HG03354 (cell line): ENCODE measurements at regions not wholly inside any gene's neighbourhood (a gene's known extent, or its start where the extent isn't known, plus 50 kb on each side); places are given as distances from the start of the nearest gene placed in this dataset.
"Not testable (repeated sequence)": the region's sequence is repeated elsewhere in the genome, so short reads cannot be mapped to it uniquely, and the experiment has no call there.

Experiments used
- ATAC-seq: cut with Tn5 transposase; IDR thresholded peaks from one replicate; pipeline ENCODE4 v1.9.1; 2021; ENCODE audit warnings: mild to moderate bottlenecking; ENCODE audit not compliant: unreplicated experiment, poor library complexity, severe bottlenecking

DNA sequence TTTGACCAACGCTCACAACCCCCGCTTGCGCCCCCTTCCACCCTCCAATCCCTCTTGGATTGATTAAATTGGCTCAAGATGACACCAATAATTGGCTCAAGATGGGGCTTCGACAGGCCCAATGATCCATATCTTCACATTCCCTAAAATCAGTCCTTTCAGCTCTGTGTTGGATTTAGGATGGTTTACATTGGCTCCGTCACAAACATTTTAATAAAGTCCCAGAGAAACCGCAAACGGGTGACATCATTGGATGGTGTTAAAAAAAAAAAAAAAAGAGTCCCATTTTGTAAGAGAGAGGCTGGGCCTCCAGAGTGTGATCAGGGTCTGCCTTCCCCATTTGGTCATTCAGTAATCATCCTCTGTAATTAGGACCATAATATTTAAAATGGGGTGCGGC lies 113.4 kb upstream of the MRPS22 start:
- no peak for ATAC-seq

DNA sequence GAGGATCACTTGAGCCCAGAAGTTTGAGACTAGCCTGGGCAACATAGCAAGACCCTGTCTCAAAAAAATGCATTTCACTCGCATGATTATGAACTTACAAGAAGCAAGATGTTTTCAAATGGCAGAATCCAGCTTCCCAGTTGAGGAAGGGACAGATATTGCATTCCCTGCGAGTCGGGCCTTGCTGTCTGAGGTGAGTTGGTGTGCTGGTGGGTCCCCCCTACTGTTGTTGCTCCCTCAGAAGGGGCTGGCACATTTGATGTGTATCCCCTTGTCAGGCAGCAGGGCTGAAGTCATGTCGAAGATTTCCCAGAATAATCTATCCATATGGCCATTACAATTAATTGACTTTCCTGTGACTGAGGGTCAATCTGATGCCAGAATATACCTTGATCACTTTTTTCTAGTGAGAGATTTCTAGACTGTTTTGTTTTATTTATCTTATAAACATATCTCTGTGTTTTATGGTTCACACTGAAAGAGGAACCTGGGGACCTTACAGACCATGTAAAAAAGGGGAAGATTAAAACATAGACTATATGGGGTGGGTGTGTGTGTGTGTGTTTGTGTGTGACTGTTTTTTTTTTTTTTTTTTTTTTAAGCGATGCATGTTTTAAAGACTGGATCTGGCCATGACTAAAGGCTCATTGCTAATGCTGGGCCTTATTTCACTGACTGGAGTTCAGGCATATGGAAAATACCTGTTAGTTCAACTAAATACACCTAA lies 112.1 kb upstream of the MRPS22 start:
- ATAC-seq: no peak

DNA sequence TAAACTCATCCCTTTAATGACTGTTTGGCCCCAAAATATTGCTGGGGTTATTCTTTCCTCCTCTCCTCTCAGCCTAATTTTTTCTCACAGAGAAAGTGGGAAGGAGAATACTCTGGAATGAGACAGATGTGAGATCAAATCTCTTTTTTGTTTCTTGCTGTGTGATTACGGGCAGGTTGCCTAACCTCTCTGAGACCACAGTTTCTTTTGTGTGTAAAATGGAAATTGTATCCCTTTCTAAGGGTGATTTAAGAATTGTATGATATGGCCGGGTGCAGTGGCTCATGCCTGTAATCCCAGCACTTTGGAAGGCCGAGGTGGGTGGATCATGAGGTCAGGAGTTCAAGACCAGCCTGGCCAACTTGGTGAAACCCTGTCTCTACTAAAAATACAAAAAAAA lies 111.5 kb upstream of the MRPS22 start:
- not testable (repeated sequence) for ATAC-seq

DNA sequence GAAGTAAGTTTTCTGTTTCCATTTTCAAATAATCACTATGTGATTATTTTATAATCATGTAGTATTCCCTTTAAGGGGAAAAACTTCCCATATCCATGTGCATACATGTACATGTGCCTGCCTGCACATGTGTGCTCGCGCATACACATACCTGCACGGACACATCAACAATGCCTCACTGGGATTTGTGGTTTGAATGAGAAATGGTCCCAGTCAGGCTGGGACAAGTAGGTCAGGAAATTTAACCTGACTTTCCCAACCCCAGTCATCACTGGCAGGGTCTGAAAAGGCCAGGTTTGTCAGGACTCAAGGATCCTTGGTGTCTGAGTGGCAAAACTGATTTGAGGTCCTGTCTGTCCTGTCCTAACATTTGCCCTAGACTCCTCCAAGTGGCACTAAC lies 109.3 kb upstream of the MRPS22 start:
- no peak for ATAC-seq

DNA sequence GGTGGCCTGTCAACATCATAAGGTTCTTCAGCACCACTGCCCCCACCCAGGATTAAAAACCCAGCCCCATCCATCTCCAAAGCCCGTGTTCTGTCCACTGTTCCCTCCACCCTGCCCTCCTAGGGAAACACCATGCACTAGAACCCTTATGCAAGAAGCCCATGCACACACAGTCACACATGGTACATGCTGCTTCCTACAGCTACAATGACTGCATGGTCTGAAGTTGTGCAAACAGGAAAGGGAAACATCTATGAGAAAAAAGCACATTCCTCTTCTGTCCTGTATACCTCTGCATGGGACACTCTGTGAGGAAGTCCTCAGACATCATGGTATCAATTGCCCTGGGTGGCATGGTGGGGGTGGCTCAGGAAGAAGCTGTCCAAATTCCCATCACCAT lies 108.6 kb upstream of the MRPS22 start:
- no peak for ATAC-seq

DNA sequence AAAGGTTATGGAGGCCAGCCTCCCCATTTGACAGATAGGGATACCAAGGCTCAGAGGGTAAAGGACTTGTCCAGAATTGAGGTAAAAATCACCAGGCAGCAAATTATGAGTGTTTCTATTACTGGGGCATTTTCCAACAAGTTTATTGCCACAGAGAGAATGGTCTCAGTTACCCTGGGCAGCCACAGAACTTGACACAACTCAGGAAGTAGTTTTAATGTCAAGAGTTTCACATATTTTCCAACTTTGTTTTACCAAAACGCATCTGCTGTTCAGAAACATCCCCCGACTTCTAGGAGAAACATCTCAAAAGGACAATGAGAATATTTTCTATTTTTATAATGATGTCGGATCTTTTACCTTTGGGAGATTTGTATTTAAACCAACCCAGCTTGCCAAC lies 107.5 kb upstream of the MRPS22 start:
- ATAC-seq: no peak

DNA sequence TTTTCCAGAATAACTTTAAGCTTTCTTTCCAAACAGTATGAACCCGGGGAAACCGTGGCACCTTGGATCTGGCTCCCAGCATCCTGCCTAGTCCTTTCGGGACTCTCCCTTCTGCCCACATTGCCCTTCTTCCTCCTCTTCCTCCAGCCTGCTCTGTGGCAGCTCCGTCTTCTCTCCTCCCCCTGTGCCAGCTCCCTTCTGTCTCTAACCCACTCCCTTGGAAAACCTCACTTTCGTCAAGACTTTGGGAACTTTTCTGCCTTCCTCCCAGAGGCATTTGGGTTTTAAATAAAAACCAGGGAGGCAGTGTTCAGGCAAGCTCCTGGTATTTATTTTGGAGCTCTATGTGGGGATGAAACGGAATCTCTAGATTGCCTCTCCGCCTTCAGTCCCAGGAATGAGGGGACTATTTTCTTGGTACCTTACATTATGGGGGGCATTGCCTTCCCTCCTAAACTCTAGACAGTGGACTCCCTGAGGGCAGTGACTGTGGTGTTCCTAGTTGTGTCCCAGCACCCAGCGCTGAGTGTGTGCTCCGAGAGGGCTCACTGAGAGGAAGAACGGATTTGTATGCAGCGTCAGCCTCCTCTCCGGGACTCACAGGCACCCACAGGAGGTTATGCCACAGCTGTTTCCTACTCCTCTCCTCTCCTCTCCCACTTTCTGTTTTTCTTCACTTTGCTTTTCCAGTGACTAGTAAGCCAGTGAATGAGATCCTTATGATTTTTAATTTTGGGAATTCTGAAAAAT lies 105.4 kb upstream of the MRPS22 start:
- ATAC-seq: no peak

DNA sequence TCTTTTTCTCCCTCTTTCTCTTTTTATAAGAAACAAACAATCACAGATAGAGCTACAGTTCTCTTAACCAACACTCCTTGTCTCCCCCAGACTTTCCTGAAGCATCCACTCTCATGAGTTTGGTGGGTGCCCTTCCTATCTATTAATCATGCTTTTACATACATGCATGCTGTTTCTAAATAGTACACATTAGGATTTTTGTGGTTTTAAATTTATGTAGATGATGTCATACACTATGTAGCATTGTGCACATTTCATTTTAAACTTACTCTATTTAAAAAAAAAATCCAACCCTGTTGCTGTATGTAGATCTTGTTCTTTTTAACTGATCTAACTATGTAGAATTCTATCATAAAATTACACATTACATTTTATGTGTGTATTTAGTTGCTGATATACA lies 104.3 kb upstream of the MRPS22 start:
- ATAC-seq: no peak

DNA sequence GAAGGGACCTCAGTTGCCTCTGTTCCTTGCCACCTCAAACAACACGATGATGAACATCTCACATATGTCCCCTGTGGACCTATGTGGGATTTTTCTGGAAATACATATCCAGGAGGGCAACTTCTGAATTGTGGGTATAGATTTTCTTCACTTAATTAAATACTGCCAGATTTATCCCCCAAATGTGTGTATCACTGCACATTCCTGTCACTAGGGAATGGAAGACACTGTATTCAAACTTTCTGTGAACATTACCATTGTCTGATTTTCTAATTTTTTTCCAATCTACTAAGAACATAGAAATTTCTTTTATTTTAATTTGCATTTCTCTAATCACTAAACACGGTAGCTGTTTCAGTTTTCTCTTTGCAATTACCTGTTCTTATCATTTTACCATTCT lies 102.0 kb upstream of the MRPS22 start:
- no peak for ATAC-seq

DNA sequence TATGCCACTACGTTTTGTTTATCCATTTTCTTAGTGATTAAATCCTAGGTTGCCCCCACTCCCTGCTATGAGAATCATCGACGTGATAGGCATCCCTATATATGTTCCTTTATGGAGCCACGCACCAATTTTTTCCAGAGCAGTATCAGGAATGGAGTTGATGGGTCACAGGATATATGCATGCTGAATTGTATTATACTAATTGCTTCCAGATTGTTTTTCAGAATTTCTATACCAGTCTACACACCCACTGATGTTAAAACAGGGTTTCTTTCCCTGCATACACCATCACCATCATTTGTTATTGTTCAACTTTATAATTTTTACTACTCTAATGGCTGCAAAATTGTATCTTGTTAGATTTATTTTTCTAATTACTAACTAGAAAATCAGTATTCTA lies 100.1 kb upstream of the MRPS22 start:
- no peak for ATAC-seq

DNA sequence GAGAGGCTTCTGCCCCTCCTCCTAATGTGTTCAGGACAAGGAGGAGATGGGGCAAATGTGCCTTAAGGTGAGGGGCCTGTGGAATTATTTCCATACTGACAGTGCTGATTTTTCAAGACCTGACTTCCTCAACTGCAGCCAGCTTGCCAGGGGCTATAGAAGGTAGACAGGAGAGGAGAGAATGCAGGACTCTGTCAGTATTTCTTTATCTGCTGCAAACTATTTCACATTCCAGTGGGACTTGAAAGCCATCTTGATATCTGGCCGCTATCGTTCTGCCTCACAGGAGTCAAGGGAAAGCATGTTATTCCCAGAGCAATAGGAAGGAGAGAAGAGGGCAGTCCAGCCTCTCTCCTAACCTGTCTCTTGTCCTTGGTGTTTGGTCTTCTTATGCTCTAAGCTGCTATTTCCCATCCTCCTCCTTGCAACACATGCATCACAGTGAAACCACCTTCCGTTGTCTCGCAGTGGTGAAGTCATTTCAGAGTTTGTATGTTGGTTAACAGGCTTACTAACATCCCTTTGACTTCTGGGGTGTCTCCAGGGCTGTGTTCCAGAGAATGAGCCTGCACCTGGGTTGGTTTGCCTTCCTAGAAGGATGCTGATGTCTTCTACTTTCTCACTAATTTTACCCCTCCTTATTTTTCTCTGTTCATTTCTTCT lies 95.1 kb upstream of the MRPS22 start:
- no peak for ATAC-seq

DNA sequence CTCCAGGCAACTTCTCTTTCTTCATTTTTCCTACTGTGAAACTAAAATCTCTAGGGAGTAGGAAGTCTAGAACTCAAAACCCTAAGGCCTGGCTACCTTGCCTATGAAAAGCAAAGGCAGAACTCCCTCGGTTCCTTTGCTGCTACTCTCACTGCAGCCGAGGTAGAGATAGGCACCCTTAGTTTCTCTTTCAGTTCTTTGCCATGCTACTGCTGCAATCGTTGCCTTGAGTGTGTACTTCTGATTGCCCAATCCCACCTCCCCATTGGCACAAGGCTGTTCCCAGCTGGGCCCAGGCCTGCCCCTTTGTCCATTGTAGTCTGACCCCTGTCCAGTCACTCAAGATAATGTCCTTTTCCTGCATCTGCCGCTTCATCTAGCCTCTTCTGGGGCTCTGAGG lies 92.3 kb upstream of the MRPS22 start:
- no peak for ATAC-seq

DNA sequence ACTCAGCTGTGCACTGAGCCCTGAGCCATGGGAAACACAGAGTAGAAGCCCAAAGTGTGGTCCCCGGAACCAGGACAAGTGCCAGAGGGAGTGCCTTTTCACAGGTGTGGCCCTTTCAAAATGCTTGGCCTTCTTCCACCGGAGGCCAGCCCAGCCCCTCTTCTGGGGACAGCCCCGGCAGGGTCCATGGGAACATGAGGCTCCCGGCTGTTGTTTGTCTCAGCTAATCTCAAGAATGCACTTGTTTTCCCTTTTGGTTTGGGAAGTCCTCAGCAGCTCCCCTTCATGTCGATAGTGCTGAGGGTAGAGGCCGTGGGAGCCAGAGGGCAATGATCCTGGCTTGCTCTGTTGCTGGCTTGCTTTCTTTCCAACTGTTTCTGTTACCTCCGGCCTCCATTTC lies 91.1 kb upstream of the MRPS22 start:
- no peak for ATAC-seq

DNA sequence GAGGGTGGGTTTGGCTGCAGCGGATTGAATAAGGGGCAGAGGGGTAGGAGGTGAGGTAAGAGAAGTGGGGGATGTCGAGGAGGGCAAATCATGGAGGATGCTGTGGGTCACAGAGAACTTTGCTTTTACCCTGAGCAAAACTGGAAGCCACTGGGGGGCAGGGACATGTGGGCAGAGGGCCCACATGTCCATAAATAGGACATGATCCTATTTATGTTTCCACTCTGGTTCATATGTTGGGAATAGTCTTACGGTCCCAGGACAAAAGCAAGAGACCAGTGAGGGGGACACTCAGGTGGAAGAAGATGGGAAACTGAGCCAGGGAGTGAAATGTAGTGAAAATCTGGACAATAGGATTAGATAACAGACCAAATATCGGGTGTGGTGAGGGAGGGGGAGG lies 85.5 kb upstream of the MRPS22 start:
- no peak for ATAC-seq

DNA sequence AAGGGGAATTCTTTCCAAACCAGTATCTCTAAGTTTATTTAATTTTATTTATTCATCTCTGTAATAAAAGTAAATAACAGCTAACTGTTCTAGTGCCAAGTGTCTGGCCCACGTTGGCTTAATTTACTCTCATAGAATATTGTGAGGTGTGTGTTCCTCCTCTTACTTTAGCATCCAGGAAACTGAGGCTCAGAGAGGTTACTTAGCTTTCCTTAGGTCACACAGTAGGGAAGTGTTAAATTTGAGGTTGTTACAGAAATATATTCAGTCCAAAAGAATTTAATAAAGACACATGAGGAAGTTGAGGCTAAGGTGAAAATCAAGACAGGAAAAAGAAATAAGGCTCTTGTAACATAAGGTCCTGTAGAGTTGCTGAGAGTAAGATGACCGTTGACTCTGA lies 84.4 kb upstream of the MRPS22 start:
- ATAC-seq: no peak

DNA sequence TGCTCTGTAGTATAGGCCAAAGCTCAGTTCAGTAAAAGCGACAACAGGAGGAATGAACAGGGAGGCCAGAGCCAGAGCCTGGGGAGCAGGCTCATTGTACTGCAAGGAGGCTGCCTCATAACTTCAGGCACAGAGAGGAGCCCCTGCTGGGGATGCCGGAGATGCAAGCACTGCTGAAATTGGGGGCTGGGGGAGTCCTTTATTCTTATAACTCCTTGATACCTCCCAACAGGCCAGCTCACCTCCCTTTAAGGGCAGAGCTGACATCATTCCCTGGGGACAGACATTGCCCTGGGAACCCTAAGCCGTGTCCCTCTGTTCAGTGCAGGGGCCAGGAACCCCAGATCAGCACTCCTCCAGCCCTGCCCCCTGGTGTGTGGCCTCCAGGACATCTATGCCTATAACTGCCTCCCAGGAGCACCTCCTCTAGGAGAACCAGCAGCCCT lies 83.8 kb upstream of the MRPS22 start:
- no peak for ATAC-seq

DNA sequence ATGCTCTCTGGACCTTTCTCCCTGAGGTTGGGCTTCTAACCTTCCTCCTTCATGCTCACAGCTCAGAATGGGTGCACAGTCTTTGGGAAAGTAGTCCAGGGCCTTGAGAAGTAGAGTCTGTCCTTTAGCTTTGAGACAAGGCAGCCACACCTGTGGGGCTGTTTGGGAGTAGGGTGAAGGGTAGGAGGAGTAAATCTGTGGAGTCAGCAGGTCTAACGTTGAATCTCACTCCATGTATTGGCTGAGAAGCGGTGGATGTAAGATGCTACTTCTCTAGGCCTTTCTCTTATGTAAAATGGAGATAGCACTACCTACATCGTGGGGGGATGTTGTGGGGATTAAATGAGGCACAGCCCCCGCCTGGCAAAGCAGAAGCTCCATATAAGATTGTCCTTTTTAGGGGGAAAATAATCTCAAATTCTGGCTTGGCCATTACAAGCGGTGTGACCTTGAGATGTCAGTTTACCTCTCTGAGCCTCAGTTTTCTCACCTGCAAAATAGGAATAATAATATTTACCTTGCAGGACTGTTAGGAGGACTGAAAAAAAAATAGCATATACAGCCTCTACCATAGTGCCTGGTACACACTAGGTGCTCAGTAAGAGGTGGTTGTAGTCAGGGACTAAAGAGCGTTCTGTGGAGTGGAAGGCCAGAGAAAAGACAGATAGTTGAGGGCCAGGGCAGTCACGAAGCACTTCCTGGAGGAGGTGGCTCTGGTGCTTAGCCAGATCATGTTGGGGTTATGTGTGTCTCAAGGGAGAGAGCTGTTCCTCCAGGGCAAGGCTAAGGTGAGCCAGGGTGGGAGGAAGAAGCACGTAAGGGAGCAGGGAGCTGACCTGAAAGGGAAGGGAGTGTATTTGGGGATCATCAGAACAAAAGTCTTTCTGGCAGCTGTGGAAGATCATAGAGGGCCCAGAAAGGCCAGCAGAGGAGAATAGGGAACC lies 82.8 kb upstream of the MRPS22 start:
- ATAC-seq: no peak

DNA sequence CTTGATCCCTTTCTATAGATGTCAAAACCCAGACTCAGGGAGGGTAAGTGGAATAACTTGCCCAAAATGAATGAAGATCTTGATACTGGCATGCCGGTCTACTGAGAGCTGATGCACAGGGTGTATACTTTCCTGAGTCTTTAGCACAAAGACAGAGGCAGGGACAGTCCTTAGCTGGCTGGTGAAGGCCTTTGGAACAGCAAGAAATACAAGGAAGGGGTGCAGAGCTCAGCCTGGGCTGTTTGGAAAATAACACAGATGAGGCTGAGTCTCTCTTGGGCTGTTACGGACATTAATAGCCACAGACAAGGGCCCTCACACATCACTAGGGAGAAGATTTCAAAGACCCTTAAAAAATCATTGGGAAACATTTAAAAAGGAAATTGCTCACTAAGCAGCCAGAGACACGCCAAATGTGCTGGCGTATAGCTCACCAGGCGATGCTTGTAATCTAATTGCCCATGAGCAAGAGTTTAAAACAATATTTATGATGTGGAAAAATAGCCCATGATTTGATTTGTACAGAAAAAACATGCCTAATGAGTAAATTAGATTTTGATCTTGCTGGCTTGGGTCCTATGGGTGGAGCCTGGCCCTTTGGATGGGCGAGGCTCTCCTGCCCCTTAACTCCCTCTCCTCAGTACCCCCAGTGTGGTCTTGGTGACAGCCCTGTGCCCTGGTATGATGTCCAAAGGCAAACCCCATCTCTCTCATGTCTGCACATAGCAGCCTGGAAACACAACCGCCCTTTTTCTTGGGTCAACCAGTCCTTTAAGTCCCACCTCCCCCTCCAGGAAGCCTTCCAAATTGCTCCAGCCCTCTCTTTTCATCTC lies 81.8 kb upstream of the MRPS22 start:
- no peak for ATAC-seq

DNA sequence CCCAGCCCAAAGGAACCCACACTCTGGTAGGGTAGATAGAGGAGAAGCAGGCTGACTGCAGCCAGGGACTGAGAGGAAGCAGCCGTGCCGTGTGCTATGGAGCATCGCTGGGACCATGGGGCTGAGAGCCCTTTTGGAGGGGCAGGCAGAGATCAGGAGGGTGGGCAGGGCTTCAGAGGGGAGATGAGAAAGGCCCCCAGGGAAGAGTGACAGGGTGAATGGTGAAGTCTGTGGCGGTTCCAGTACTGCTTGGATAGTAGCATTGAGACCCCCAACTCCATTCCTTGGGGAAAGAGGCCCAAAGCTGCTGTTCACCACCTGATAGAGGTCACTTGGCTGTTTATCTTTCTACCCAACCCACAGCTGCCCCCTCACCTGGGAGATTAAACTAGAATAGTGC lies 80.0 kb upstream of the MRPS22 start:
- no peak for ATAC-seq
